K562 (cell line): ENCODE measurements at regions not wholly inside any gene's neighbourhood (a gene's known extent, or its start where the extent isn't known, plus 50 kb on each side); places are given as distances from the start of the nearest gene placed in this dataset.

Experiments used
- ATAC-seq: fragments of 200-7000 bp; cut with Tn5 transposase; 3 replicates; pipeline ENCODE4 v1.9.1; 2020; ENCODE audit warnings: moderate library complexity
- BruUV-seq: library from RNA; stranded (reverse); fragments of 400-500 nt; replicated peaks from 2 replicates; lab custom pipeline; 2021; lab: Mats Ljungman, UMichigan
- CTCF ChIA-PET: fragments of 300-600 bp; formaldehyde crosslinking; extraction: SDS; loops from one replicate; lab custom pipeline; 2021; ENCODE audit warnings: low intra/inter-chr PET ratio; lab: Yijun Ruan, JAX
- POLR2A ChIA-PET: fragments of 300-600, 350-650 bp; sonication (Branson Sonifier 250); formaldehyde crosslinking; extraction: SDS; loops from one replicate; lab custom pipeline; 2021; ENCODE audit warnings: antibody characterized with exemption, inconsistent platforms; lab: Yijun Ruan, JAX
- DNase-seq, 4 experiments: peaks; one replicate each; pipeline versions ENCODE4 v3.0.0 to v3.0.0-alpha.2; 2011 to 2018; ENCODE audit warnings: low spot score in 3 of 4, mixed read lengths in 3 of 4; ENCODE audit errors: extremely low read depth in 1 of 4
- FAIRE-seq: peaks from 2 replicates; lab custom pipeline; 2011; peaks lifted over from hg19 to GRCh38; lab: Jason Lieb, UNC
- H2AFZ ChIP-seq: 2 replicates; pipeline ENCODE4 v1.6.0; 2011; ENCODE audit warnings: low read depth, low read length, control low read depth, inconsistent platforms
- H3K27ac ChIP-seq: fragments of 200-600 bp; 3 replicates; pipeline ENCODE4 v1.8.0; 2011; ENCODE audit warnings: low read depth, mild to moderate bottlenecking, control low read depth, inconsistent platforms, low read length, moderate library complexity, mixed read lengths; ENCODE audit errors: extremely low read depth
- H3K27me3 ChIP-seq, 2 experiments: fragments of 300-600 bp in 1 of 2; 2 replicates in 1 of 2; 3 replicates in 1 of 2; pipeline versions ENCODE4 v1.6.0 to v1.8.0; 2011; ENCODE audit warnings: inconsistent platforms in 2 of 2, low read length in 2 of 2, mild to moderate bottlenecking in 1 of 2, mixed read lengths in 1 of 2, moderate library complexity in 1 of 2; ENCODE audit not compliant: control insufficient read depth in 2 of 2, insufficient read depth in 2 of 2
- H3K36me3 ChIP-seq: fragments of 300-600 bp; 3 replicates; pipeline ENCODE4 v1.8.0; 2011; ENCODE audit warnings: mild to moderate bottlenecking, low read length, inconsistent platforms; ENCODE audit not compliant: control insufficient read depth, insufficient read depth
- H3K4me1 ChIP-seq, 2 experiments: fragments of 200-600 bp in 1 of 2; replicated peaks in 1 of 2; 2 replicates in 1 of 2; 3 replicates in 1 of 2; pipeline versions ENCODE4 v1.5.1 to v1.8.0; 2011; ENCODE audit warnings: inconsistent platforms in 2 of 2, low read length in 2 of 2, mild to moderate bottlenecking in 1 of 2, mixed read lengths in 1 of 2, moderate library complexity in 1 of 2; ENCODE audit not compliant: control insufficient read depth in 2 of 2, insufficient read depth in 2 of 2
- H3K4me2 ChIP-seq: 2 replicates; pipeline ENCODE4 v1.6.1; 2011; ENCODE audit warnings: low read length, control low read depth, inconsistent platforms, mixed read lengths; ENCODE audit not compliant: insufficient read depth
- H3K4me3 ChIP-seq: fragments of 200-600 bp; sonication (generic), shearing (Covaris generic); 2 replicates; pipeline ENCODE4 v1.5.1; 2016; ENCODE audit warnings: control low read depth, inconsistent platforms
- H3K79me2 ChIP-seq: fragments of 200-600 bp; 3 replicates; pipeline ENCODE4 v1.8.0; 2011; ENCODE audit warnings: low read length, inconsistent platforms; ENCODE audit not compliant: control insufficient read depth, insufficient read depth
- H3K9ac ChIP-seq, 2 experiments: 2 replicates each; pipeline versions ENCODE4 v1.6.0 to v1.6.1; 2011; ENCODE audit warnings: low read depth in 2 of 2, low read length in 2 of 2, control low read depth in 1 of 2, inconsistent platforms in 1 of 2, mild to moderate bottlenecking in 1 of 2, mixed read lengths in 1 of 2; ENCODE audit not compliant: insufficient read depth in 1 of 2
- H3K9me1 ChIP-seq: one replicate; pipeline ENCODE4 v1.6.0; 2011; ENCODE audit warnings: inconsistent platforms, mild to moderate bottlenecking, low read length, moderate library complexity; ENCODE audit not compliant: control insufficient read depth, insufficient read depth
- H3K9me3 ChIP-seq: replicated peaks from 2 replicates; pipeline ENCODE4 v1.5.1; 2011; ENCODE audit warnings: low read depth, low read length, inconsistent platforms; ENCODE audit not compliant: control insufficient read depth, insufficient read depth
- H4K20me1 ChIP-seq: replicated peaks from 2 replicates; pipeline ENCODE4 v1.6.1; 2011; ENCODE audit warnings: low read length, inconsistent platforms, mixed read lengths; ENCODE audit not compliant: control insufficient read depth, insufficient read depth
- CBFA2T2 ChIP-seq: fragments of 450-650 bp; conservative IDR thresholded peaks from 2 replicates; pipeline ENCODE4 v1.6.1; 2017; ENCODE audit warnings: mild to moderate bottlenecking
- FOXP1 ChIP-seq: sonication (generic); formaldehyde crosslinking; IDR thresholded peaks from 2 replicates; pipeline ENCODE4 v1.8.0; 2022; ENCODE audit warnings: mild to moderate bottlenecking, missing genetic modification reagents
- NR2C2 ChIP-seq, 2 experiments: fragments of 200-800 bp in 1 of 2; sonication (Bioruptor generic) in 1 of 2; sonication (generic) in 1 of 2; formaldehyde crosslinking in 1 of 2; IDR thresholded peaks; 2 replicates each; pipeline versions ENCODE4 v1.6.1 to v1.8.0; 2016 to 2022; ENCODE audit warnings: mild to moderate bottlenecking in 1 of 2, missing compliant biosample characterization in 1 of 2, missing genetic modification characterization in 1 of 2, missing genetic modification reagents in 1 of 2
- RAD51 ChIP-seq: fragments of 450-650 bp; IDR thresholded peaks from 2 replicates; pipeline ENCODE4 v1.7.1; 2016; ENCODE audit warnings: low read depth, mild to moderate bottlenecking, borderline replicate concordance
- RHOXF2B ChIP-seq: fragments of 250-450 bp; sonication (Bioruptor Pico); conservative IDR thresholded peaks from 2 replicates; pipeline ENCODE4 v1.5.1; 2021
- SP1 ChIP-seq: sonication (generic); formaldehyde crosslinking; IDR thresholded peaks from 2 replicates; pipeline ENCODE4 v1.8.1; 2022; ENCODE audit warnings: mild to moderate bottlenecking, missing genetic modification reagents
- USF2 ChIP-seq: sonication (generic); formaldehyde crosslinking; IDR thresholded peaks from 2 replicates; pipeline ENCODE4 v1.5.0; 2020; ENCODE audit warnings: missing genetic modification reagents
- ZNF347 ChIP-seq: fragments of 450-650 bp; formaldehyde crosslinking; IDR thresholded peaks from 2 replicates; pipeline ENCODE4 v1.4.0; 2020; ENCODE audit warnings: low read depth, mild to moderate bottlenecking, moderate library complexity
- WGBS: fragments of 100-300 bp; shearing (Covaris generic); methylation state at CpG from one replicate; pipeline ENCODE4 v1.1.6; 2016; ENCODE audit warnings: low coverage, mixed read lengths; ENCODE audit not compliant: insufficient coverage; ENCODE audit errors: missing lambda C conversion rate; 5-methylcytosine and 5-hydroxymethylcytosine counted together
- in situ Hi-C: fragments of 300-500 bp; cut with MboI; formaldehyde crosslinking; loops from 4 replicates; pipeline ENCODE4 v1.15.0; 2018; ENCODE audit warnings: inconsistent platforms, mixed read lengths
- intact Hi-C: fragments of 100-400 bp; cut with micrococcal nuclease; formaldehyde crosslinking; loops from 2 replicates; pipeline ENCODE4 v1.14.2; 2022
- TF ChIP-seq, protein P1 (sequence below): sonication (generic); formaldehyde crosslinking; IDR thresholded peaks from 2 replicates; pipeline ENCODE4 v1.8.0; 2022; ENCODE audit warnings: mild to moderate bottlenecking, missing genetic modification reagents, borderline replicate concordance
- TF ChIP-seq, protein P2 (sequence below): IDR thresholded peaks from 3 replicates; pipeline ENCODE4 v1.6.1; 2011; ENCODE audit warnings: borderline replicate concordance, mild to moderate bottlenecking, moderate library complexity; ENCODE audit not compliant: insufficient read length; ENCODE audit errors: extremely low read depth
- TF ChIP-seq, protein P3 (sequence below): sonication (generic); formaldehyde crosslinking; IDR thresholded peaks from 2 replicates; pipeline ENCODE4 v1.9.0; 2022; ENCODE audit warnings: mild to moderate bottlenecking, missing genetic modification reagents

DNA sequence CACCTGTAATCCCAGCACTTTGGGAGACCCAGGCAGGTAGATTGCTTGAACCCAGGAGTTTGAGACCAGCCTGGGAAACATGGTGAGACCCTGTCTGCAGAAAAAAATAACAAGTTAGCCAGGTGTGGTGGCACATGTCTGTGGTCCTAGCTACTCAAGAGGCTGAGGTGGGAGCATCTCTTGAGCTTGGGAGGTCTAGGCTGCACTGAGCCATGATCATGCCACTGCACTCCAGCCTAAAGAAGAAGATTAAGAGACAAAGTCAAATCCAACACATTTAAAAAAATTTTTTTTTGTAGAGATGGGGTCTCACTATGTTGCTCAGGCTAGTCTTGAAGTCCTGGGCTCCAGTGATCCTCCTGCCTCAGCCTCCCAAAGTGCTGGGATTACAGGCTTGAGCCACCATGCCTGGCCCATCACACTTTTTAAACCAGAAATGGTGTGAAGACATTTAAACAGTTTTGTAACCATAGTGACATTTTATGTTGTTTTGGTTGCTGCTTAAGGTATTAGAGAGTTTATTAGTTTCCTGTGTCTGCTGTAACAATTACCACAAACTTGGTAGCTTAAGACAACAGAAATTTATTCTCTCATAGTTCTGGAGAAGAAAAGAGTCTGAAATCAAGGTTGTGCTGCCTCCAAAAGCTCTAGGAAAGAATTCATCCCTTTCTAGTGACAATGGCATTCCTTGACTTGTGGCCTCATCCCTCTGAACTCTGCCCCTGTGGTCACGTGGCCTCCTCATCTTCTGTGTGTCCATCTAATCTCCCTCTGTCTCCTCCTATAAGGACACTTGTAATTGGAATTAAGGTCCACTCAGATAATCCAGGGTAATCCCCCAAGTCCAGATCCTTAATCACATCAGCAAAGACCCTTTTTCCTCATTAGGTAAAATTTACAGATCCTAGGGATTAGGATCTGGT is 104.6 kb upstream of the TNFAIP3 start:
- H3K4me1 ChIP-seq, result peaks cover 0 to 5% of the 10 kb centered on the region in 2 experiments; a peak in 1 of 5 replicates
- in situ Hi-C loops, result no loop called here
- no peak for FAIRE-seq
- TF ChIP-seq ZNF347 (CRISPR knock-in tag) (no peak), SP1 (CRISPR knock-in tag) (no peak), CBFA2T2 (0 out of 2 replicates have a peak, but pooled peaks have one; percentile 6), FOXP1 (CRISPR knock-in tag) (no peak), RHOXF2B (CRISPR knock-in tag) (no peak), RAD51 (peak; percentile 50; the same call in 1 of the 2 replicates), USF2 (peak; percentile 67), NR2C2 (CRISPR knock-in tag; IDR thresholded peaks at IDR 0.05) (no peak), NR2C2 (tag; IDR thresholded peaks at IDR 0.05) (peak; percentile 13; the same call in 1 of the 2 replicates)
- TF ChIP-seq, protein P1, sequence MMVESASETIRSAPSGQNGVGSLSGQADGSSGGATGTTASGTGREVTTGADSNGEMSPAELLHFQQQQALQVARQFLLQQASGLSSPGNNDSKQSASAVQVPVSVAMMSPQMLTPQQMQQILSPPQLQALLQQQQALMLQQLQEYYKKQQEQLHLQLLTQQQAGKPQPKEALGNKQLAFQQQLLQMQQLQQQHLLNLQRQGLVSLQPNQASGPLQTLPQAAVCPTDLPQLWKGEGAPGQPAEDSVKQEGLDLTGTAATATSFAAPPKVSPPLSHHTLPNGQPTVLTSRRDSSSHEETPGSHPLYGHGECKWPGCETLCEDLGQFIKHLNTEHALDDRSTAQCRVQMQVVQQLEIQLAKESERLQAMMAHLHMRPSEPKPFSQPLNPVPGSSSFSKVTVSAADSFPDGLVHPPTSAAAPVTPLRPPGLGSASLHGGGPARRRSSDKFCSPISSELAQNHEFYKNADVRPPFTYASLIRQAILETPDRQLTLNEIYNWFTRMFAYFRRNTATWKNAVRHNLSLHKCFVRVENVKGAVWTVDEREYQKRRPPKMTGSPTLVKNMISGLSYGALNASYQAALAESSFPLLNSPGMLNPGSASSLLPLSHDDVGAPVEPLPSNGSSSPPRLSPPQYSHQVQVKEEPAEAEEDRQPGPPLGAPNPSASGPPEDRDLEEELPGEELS (CRISPR knock-in tag), result no peak
- TF ChIP-seq, protein P2, sequence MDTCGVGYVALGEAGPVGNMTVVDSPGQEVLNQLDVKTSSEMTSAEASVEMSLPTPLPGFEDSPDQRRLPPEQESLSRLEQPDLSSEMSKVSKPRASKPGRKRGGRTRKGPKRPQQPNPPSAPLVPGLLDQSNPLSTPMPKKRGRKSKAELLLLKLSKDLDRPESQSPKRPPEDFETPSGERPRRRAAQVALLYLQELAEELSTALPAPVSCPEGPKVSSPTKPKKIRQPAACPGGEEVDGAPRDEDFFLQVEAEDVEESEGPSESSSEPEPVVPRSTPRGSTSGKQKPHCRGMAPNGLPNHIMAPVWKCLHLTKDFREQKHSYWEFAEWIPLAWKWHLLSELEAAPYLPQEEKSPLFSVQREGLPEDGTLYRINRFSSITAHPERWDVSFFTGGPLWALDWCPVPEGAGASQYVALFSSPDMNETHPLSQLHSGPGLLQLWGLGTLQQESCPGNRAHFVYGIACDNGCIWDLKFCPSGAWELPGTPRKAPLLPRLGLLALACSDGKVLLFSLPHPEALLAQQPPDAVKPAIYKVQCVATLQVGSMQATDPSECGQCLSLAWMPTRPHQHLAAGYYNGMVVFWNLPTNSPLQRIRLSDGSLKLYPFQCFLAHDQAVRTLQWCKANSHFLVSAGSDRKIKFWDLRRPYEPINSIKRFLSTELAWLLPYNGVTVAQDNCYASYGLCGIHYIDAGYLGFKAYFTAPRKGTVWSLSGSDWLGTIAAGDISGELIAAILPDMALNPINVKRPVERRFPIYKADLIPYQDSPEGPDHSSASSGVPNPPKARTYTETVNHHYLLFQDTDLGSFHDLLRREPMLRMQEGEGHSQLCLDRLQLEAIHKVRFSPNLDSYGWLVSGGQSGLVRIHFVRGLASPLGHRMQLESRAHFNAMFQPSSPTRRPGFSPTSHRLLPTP, result no peak
- TF ChIP-seq, protein P3, sequence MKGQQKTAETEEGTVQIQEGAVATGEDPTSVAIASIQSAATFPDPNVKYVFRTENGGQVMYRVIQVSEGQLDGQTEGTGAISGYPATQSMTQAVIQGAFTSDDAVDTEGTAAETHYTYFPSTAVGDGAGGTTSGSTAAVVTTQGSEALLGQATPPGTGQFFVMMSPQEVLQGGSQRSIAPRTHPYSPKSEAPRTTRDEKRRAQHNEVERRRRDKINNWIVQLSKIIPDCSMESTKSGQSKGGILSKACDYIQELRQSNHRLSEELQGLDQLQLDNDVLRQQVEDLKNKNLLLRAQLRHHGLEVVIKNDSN, result 0 out of 2 replicates have a peak, but pooled peaks have one; percentile 24
- no peak overlapping the region for H3K27ac ChIP-seq
- BruUV-seq, result no TSS peak
- no peaks in the 10 kb centered on the region for H3K9me3 ChIP-seq
- CTCF ChIA-PET, result no interaction called here
- no peaks in the 10 kb centered on the region for H3K79me2 ChIP-seq
- DNase-seq, result no peak
- 0% methylated on average over 1 of the region's 1 CpG for WGBS
- no peaks in the 10 kb centered on the region for H3K9me1 ChIP-seq
- no peak overlapping the region for H3K4me2 ChIP-seq
- no peak overlapping the region for H2AFZ ChIP-seq
- intact Hi-C loops, result no loop called here
- no peak for ATAC-seq
- H3K4me3 ChIP-seq, result no peak overlapping the region
- POLR2A ChIA-PET, result interaction anchor here (1.4 kb wide), 1 partner anchor 11 kb away, joined by 6 read pairs; no protein-coding TSS in a partner anchor
- no peaks in the 10 kb centered on the region for H3K36me3 ChIP-seq
- H3K27me3 ChIP-seq, result no peaks in the 10 kb centered on the region
- no peak overlapping the region for H3K9ac ChIP-seq
- no peaks in the 10 kb centered on the region for H4K20me1 ChIP-seq
